GM21786 (cell line): ENCODE measurements at regions not wholly inside any gene's neighbourhood (a gene's known extent, or its start where the extent isn't known, plus 50 kb on each side); places are given as distances from the start of the nearest gene placed in this dataset.
"Not testable (repeated sequence)": the region's sequence is repeated elsewhere in the genome, so short reads cannot be mapped to it uniquely, and the experiment has no call there.

Experiments
- ATAC-seq: cut with Tn5 transposase; IDR thresholded peaks from one replicate; pipeline ENCODE4 v1.9.1; 2021; ENCODE audit not compliant: unreplicated experiment

GRCh38 chr2:64792995-64793639 lies 139.4 kb upstream of the SERTAD2 start:
- ATAC-seq, result no peak

- no peak for ATAC-seq
Measured at GRCh38 chr2:64793701-64794100, 140.0 kb upstream of the SERTAD2 start.

- no peak for ATAC-seq
Measured at GRCh38 chr2:64794426-64794995, 140.8 kb upstream of the SERTAD2 start.

- no peak for ATAC-seq
Measured at GRCh38 chr2:64795024-64795592, 141.4 kb upstream of the SERTAD2 start.

GRCh38 chr2:64796926-64797325 lies 143.2 kb upstream of the SERTAD2 start:
- ATAC-seq, result no peak

GRCh38 chr2:64797881-64798575 lies 144.3 kb upstream of the SERTAD2 start:
- no peak for ATAC-seq

- ATAC-seq, result no peak
Measured at GRCh38 chr2:64799592-64800252, 146.0 kb upstream of the SERTAD2 start.

GRCh38 chr2:64803776-64804175 lies 150.1 kb upstream of the SERTAD2 start:
- ATAC-seq, result no peak

- ATAC-seq, result no peak
Measured at GRCh38 chr2:64804651-64805050, 150.9 kb upstream of the SERTAD2 start.

GRCh38 chr2:64807417-64807816 lies 153.7 kb upstream of the SERTAD2 start:
- ATAC-seq, result peak; percentile 60

GRCh38 chr2:64808092-64808491 lies 154.4 kb upstream of the SERTAD2 start:
- no peak for ATAC-seq

- ATAC-seq, result no peak
Measured at GRCh38 chr2:64808754-64809153, 155.0 kb upstream of the SERTAD2 start.

GRCh38 chr2:64809216-64809615 lies 155.5 kb upstream of the SERTAD2 start:
- ATAC-seq, result no peak

- ATAC-seq, result no peak
Measured at GRCh38 chr2:64812285-64812684, 158.6 kb upstream of the SERTAD2 start.

GRCh38 chr2:64814007-64814406 lies 160.3 kb upstream of the SERTAD2 start:
- ATAC-seq, result no peak

- not testable (repeated sequence) for ATAC-seq
Measured at GRCh38 chr2:64816526-64816925, 162.8 kb upstream of the SERTAD2 start.

GRCh38 chr2:64817453-64817852 lies 163.7 kb upstream of the SERTAD2 start:
- no peak for ATAC-seq

- ATAC-seq, result no peak
Measured at GRCh38 chr2:64818664-64819060, 164.9 kb upstream of the SERTAD2 start.

- no peak for ATAC-seq
Measured at GRCh38 chr2:64819361-64819760, 165.6 kb upstream of the SERTAD2 start.

- ATAC-seq, result peak; percentile 90
Measured at GRCh38 chr2:64819774-64820688, 166.3 kb upstream of the SERTAD2 start.
